Right lung (tissue), 2 donors: ENCODE measurements at regions not wholly inside any gene's neighbourhood (a gene's known extent, or its start where the extent isn't known, plus 50 kb on each side); places are given as distances from the start of the nearest gene placed in this dataset.
"Not testable (repeated sequence)": the region's sequence is repeated elsewhere in the genome, so short reads cannot be mapped to it uniquely, and the experiment has no call there.

Experiments used
- DNase-seq, 2 donors: peaks; one replicate each; pipeline ENCODE4 v3.0.0-alpha.2; 2013

DNA sequence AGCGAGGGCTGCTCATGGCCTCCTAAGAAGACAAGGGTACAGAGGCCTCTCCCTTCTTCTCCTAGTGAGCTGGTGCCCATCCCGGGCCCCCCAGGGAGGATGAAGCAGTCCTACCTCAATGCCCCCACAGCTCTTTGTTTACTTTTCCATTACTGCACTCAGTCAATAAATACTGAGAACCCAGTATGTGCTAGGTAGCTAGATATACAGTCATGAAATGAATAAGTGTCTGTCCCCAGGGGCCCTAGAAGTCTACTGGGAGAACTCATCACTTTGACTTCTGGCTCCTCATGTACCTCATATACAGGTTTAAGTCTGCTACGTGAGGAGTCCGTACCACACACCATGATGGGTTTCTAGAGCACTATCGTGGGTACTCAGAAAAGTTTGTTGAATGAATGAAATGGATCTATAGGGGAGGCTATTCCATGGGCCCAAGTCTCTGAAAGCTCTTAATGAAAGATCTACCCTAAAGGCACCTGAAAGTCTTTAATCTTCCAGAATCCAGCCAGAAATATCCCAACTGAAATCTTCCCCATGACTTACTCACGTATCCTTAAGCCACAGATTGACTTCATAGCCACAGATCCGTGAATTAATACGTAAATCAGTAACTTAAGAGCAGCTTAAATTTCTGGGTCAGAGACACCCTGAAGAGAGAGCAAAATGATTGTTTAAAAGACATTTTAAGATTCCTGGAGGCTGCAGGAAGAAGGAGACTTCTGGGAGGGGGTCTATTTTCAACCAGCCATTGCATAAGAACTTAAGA lies 51.6 kb upstream of the POMP start:
- DNase-seq = no peak

- DNase-seq = no peak
Measured at GRCh38 chr13:28606466-28606865, 52.5 kb upstream of the POMP start.

GRCh38 chr13:28605147-28605546 lies 53.8 kb upstream of the POMP start:
- not testable (repeated sequence) for DNase-seq

GRCh38 chr13:28603043-28603664 lies 55.8 kb upstream of the POMP start:
- no peak for DNase-seq

- no peak for DNase-seq
Measured at GRCh38 chr13:28602580-28602979, 56.4 kb upstream of the POMP start.

- no peak for DNase-seq
Measured at GRCh38 chr13:28601581-28601980, 57.3 kb upstream of the POMP start.

GRCh38 chr13:28597641-28598040 lies 61.3 kb upstream of the POMP start:
- DNase-seq = no peak

DNA sequence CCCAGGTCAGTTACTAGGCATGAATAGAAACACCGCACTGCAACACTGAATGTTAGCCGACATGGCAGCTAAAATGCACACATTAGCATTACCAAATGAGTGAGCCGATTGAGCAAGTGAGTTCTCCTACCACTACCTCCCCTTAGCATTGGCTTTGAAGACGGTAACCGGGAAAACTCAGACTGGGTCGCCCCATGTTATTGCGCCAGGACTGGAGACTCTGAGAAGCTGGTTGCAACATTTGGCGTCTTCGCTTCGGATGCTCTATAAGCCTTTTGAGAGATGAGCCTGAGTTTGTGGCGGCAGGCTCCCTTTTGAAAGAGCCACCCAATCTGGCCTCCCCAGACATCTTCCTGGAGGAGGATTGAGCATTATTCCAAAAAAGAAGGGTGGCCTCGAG lies 68.5 kb upstream of the POMP start:
- no peak for DNase-seq

- no peak for DNase-seq
Measured at GRCh38 chr13:28588296-28588695, 70.6 kb upstream of the POMP start.

DNA sequence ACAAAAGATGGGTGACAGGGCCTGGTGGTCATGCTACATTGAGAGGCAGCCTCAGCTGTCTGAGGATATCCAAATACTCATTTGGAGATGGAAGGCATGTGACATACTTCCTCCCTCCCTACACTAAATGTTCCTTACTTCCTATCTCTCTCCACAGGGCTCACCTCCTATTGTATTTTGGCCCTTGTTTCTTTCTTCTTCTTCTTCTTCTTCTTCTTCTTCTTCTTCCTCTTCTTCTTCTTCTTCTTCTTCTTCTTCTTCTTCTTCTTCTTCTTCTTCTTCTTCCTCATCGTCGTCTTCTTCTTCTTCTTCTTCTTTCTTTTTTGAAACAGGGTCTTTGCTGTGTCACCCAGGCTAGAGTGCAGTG lies 71.8 kb upstream of the POMP start:
- no peak for DNase-seq

GRCh38 chr13:28586439-28587173 lies 72.3 kb upstream of the POMP start:
- no peak for DNase-seq

DNA sequence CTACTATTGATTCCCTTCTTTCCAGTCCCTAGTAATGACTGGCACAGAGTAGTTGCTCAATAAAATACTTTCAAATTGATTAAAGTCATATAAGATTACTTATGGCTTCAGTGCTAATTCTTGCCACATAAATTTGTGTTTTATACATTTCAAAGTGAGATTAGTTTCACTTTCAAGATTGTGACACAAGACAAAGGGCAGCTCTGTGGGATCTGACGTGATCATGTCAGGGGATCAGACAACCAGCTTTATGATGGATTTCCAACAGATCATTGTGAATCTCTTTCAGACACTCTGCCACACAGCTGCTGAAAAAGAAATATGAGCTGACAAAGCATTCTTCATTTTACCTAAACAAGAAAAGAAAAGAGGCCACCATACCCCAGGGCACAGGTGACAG lies 73.4 kb upstream of the POMP start:
- DNase-seq = no peak

DNA sequence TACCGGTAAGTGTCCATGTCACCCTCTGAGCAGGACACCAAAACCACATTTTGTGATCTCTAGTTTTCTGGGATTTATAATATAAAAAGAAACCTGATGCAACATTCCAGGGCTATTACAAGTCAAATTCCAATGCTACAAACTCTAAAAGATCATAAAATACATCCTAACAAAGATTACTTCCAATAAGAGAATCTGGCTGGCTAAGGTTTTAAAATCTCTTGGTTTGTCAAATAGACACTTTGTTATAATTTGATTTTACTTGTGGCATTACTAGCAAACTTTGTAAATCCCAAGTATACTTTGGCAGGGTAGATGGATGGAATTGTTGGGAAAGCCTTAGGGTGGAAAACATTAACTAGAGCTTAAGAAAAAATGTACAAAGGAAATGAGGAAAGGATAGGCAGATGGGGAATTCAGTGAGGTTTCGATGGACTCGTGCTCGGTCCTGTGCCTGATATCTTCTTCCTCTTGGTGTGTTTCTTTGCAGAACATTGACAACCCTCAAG lies 74.0 kb upstream of the POMP start:
- no peak for DNase-seq

DNA sequence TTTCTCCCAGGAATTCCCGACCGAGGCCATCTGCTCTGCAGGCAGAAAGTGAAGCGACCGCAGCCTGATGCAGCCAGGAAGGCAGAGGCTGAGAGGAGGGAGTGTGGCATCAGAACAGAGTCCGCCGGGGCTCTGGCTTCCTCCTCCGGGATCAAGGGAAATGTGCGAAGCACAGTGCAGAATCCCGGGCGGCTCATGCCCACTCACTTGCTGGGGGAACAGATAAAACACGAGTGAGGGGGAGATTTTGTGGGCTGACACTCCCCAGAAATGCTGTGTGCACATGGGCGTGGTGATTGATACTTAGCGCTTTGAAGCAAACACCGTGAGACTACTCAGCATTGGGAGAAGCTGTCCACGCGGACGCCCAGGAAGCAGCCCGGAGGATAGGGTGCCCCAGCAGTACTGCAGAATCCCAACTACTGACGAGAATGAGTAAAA lies 75.3 kb upstream of the POMP start:
- no peak for DNase-seq

DNA sequence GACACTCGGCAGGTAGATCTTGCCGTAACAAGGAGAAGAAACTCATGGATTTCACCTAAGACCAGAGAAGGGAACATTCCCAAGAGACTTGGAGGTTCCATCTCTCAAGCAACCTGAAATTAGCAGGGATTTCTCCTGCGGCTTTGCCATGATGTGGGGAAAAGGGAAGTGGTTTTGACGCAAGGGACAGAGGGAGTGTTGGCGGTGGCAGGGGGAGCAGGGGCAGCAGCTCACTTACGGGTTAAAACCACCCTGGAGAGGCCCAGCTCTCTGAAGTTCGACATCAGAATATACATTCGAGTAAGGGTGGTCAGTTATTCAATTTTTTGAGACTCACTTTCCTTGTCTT lies 76.1 kb upstream of the POMP start:
- DNase-seq = no peak

DNA sequence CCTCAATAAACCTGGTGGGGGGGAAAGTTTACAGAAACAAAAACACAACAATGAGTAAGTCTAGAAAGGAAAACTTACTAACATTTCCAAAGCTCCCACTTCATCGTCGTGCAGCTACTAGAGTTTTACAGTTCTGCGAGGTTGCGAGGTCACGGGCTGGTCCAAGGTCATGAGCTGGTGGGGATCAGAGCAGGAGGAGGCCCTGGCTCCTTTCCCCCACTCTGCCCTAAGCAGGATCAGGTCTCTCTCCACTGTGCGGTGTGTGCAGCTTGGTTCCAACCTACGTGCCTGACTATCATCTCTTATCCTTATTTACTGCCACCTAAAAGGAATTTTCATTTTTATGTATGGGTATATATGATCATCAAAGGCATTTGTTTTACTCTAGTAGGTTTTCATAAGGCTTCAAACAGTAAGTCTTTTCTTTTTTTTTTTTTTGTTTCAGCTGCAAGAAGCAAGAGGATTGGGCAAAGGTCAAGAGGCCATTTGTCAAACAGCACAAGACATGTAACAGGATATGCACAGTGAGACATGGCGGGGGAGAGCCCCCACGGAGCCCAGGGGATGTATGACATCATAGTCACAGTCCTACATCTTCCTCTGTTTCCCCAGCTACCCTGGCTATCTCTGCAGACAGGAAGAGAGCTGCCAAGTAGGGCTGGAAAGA lies 76.6 kb upstream of the POMP start:
- DNase-seq = no peak

GRCh38 chr13:28581451-28581850 lies 77.5 kb upstream of the POMP start:
- DNase-seq = no peak

GRCh38 chr13:28579736-28580135 lies 79.2 kb upstream of the POMP start:
- no peak for DNase-seq

GRCh38 chr13:28579322-28579721 lies 79.6 kb upstream of the POMP start:
- no peak for DNase-seq

DNA sequence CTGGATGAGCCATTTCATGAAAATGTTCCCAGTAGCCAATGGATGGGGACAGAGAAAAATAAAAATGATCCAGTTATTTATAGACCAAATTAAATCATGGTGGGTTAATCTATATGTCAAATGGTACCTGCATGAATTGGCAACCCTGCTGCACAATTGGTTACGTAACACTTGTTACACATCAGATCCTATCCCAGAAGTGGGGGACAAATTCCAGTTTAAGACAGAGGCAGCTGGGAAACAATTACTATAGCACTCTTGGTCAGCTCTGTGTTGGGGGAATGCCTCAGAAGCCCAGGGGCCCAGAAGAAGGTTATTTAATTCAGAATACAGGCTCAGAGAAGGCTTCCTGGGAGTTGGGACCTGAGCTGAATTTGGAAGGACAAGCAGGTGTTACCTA lies 81.1 kb upstream of the FLT1 start:
- no peak for DNase-seq

DNA sequence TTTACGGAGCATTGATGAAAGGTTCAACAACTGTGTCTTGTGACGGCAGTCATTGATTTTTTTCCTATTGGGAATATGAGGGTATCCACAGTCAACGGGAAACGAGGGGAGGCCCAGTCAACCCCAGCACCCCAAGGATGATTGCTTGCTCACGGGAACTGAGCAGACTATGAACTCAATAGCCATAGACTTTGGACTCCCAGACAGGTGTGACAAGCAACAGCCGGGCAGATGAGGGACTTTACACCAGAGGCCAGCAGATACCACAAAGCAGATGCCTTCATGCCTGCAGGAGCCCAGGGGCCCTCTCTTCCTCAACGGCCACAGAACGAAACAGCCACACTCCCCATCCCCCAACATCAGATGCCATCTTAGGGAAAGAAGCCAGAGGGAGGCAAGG lies 80.3 kb upstream of the FLT1 start:
- no peak for DNase-seq

DNA sequence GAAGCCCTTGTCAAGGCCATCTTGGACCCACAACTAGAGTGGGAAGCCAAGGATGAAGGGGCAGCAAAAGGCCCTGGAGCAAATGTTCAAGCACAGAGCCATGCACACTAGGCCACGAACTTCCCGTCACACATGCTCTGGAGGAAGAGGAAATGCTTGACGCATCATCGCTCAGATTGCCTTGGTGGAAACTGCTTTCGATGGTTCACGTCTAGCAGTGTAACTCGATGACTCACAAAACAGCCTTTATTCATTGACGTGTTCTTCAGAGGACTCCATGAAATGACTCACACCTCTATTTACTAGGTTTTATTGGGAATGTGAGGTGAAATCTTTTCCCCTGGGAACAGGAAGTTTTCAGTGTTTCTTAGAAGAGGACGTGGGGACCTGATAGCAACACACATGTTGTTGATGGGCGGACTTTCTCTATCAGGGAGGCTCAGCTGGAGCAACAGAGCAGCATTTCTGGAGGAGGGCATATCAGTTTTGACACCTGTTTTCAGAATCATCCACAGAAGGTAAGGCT lies 79.8 kb upstream of the FLT1 start:
- no peak for DNase-seq
